D721Med (cell line): ENCODE measurements at regions not wholly inside any gene's neighbourhood (a gene's known extent, or its start where the extent isn't known, plus 50 kb on each side); places are given as distances from the start of the nearest gene placed in this dataset.

Source experiments
- DNase-seq: peaks from one replicate; pipeline ENCODE4 v3.0.0; 2011; ENCODE audit warnings: low spot score; ENCODE audit not compliant: insufficient read length
- FAIRE-seq: peaks from 2 replicates; lab custom pipeline; 2011; peaks lifted over from hg19 to GRCh38; lab: Jason Lieb, UNC
- TF ChIP-seq, protein P1 (sequence below): IDR thresholded peaks from 2 replicates; pipeline ENCODE4 v1.5.1; 2012; ENCODE audit warnings: mild to moderate bottlenecking, control low read depth; ENCODE audit not compliant: insufficient read depth; ENCODE audit errors: missing control alignments

DNA sequence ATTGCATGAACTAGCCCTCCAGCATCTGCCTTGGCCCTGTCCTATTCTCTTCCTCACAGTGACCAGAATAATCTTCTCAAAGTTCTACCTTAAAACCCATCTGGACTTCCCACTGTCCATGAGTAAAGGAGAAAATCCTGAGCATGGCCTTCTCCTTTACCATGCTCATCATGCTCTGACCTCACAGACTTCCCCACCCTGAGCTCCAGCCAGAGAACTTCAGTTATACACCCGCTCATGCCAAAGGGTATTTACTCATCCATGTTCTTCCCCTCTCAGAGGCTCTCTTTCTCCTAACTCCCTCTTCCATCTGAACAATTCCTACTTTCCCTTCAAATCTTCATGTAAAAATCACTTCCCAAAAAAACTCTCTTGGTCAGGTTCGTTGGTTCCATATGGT is 188.4 kb downstream of the SETD4 start:
- DNase-seq (no peak), FAIRE-seq (no peak)
- TF ChIP-seq, protein P1, sequence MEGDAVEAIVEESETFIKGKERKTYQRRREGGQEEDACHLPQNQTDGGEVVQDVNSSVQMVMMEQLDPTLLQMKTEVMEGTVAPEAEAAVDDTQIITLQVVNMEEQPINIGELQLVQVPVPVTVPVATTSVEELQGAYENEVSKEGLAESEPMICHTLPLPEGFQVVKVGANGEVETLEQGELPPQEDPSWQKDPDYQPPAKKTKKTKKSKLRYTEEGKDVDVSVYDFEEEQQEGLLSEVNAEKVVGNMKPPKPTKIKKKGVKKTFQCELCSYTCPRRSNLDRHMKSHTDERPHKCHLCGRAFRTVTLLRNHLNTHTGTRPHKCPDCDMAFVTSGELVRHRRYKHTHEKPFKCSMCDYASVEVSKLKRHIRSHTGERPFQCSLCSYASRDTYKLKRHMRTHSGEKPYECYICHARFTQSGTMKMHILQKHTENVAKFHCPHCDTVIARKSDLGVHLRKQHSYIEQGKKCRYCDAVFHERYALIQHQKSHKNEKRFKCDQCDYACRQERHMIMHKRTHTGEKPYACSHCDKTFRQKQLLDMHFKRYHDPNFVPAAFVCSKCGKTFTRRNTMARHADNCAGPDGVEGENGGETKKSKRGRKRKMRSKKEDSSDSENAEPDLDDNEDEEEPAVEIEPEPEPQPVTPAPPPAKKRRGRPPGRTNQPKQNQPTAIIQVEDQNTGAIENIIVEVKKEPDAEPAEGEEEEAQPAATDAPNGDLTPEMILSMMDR = no peak

DNA sequence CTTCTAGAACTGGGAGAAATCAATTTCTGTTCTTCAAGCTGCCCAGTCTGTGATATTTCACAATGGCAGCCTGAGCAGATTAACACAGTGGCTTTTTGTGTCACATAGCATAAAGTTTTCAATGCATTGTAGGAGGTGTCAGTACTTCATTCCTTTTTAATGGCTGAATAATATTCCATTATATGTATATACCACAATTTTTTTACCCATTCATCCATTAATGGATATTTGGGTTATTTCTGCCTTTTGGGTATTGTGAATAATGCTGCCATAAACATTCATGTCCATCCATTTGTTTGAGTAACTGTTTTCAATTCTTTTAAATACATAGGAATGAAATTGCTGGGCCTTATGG is 191.5 kb downstream of the SETD4 start:
- FAIRE-seq (no peak), DNase-seq (no peak)
- TF ChIP-seq, protein P1 = no peak

DNA sequence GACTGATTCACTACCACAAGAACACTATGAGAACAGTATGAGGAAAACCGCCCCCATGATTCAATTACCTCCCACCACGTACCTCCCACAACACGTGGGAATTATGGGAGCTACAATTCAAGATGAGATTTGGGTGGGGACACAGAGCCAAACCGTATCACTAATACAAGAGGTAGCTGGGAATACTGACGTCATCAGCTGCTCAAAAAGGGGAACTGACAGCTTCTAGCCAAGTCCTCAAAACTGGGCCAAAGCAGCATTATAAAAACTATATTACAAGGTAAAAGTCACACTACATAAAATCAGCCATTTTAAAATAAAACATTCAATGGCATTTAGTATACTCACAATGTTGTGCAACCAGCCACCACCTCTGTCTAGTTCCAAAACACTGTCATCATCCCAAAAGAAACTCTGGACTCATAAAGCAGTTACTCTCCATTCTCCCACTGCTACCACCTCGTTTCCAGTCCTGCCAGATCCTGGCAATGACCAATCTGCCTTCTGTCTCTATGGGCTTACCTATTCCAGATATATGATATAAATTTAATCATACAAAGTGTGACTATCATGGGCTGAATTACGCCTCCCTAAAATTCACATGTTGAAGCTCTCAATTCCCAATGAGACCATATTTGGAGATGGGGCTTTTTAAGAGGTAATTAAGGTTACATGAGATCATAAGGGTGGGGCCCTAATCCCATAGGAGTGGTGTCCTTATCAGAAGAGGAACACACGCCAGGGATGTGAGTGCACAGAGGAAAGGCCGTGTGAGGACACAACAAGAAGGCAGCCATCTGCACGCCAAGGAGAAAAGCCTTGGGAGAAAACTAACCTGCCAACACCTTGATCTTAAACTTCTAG is 192.1 kb downstream of the SETD4 start:
- TF ChIP-seq, protein P1 = no peak
- DNase-seq = no peak
- no peak for FAIRE-seq

DNA sequence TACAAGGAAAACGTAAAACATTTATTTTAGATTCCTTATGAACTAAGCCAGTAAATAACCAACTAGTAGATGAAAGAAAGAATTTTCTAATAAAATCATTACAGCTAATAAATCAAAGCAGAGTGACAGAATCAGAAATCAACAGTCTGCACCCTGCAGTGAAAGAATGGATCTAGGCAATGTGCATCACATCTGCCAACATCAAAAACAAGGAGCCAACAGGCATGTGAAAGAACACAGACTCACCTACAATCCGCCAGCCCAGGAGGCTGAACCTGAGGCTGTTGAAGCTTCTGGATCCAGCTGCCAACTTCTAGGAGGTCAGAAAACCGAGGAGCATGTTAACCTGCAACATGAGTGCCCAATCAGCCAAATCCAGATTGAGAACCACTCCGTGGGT is 196.3 kb downstream of the SETD4 start:
- DNase-seq (no peak), FAIRE-seq (no peak)
- TF ChIP-seq, protein P1 = no peak

DNA sequence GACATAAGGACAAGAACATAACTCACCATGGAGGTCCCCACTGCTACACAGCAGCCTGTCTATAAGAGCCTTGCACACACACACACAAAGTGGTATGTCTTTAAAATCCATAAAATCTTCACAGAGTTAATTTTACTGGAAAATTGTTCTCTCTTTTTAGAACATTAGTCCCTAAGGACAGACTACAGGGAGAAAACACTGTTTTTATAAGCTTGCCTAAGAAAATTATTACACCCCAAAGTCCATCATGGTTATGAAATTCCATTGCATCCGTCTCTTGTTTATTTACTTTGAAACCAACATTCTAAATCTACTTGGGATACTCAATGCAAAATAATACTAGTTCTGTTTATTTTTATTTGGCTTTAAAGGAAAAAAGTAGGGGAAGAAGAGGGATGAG is 197.4 kb downstream of the SETD4 start:
- TF ChIP-seq, protein P1 = no peak
- FAIRE-seq (no peak), DNase-seq (no peak)

DNA sequence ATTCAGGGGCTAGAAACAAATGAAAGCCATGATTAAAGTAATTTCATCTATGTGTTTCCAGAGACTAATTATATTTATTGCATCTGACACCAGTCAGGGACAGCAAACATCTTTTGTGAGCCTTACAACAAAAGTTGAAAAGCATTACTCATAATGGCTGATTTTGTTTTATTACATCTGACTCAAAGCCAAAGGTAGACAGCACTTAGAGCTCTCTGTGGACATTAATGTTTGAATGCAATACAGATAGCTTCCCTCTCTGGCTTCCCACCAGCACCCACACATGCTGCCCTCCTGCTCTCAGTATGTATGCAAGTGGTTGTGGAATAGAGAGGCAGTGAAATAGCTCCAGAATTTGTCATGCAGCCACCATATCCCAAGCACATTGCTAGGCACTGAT is 198.7 kb downstream of the SETD4 start:
- no peak for FAIRE-seq
- TF ChIP-seq, protein P1 = no peak
- no peak for DNase-seq

DNA sequence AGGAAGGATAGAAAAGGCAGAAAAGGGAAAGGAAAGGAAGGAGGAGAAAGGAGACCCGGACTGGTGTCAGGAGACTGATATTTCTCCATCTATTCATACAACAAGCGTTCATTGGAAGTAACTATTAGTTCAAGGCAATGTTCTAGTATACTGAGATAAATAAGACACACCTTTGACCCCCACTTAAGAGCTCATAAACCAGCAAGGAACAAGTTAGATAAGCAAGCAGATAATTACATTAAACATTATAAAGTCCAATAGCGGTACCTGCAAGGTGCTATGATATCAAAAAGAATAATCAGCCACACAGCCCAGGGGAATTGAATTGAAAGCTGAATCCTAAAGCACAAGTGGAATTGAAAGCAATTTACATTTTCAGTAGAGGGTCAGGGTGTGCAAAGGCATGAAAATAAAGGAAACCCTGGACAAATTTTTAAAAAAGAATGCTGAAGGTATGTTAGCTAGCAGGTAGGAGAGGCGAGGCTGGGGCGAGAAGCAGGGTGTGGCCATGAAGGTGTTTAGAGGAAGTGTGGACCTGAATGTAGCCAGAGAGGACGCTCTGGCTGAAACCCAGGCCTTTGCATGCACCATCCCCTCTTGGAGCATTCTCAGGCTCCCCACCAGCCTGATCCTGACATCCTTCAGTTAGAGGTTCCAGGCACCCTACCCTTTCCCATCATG is 200.0 kb downstream of the SETD4 start:
- no peak for DNase-seq
- TF ChIP-seq, protein P1 = no peak
- no peak for FAIRE-seq
